Hematopoietic multipotent progenitor cell treated with erythropoietin and hydrocortisone succinate and interleukin-3 and kit ligand, for 6 days (in vitro differentiated cells): ENCODE measurements at regions not wholly inside any gene's neighbourhood (a gene's known extent, or its start where the extent isn't known, plus 50 kb on each side); places are given as distances from the start of the nearest gene placed in this dataset.
A peak's percentile ranks its signal among the peaks of the same experiment; 100 is the strongest.
"Not testable (repeated sequence)": the region's sequence is repeated elsewhere in the genome, so short reads cannot be mapped to it uniquely, and the experiment has no call there.

Experiments
- DNase-seq: peaks from one replicate; pipeline ENCODE4 v3.0.0-alpha.2; 2015

DNA sequence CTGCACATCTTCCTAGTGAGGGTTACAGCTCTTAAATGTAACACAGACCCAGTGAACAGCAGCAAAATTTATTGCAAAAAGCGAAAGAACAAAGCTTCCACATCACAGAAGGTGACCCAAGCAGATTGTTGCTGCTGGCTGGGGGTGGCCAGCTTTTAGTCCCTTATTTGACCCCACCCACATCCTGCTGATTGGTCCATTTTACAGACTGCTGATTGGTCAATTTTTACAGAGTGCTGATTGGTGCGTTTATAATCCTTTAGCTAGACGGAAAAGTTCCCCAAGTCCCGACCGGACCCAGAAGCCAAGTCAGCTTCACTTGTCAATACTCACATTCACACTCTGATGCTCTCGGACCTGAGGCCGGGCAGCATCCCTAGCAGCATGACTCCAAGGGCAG, 154.5 kb upstream of the ATP10A start:
- no peak for DNase-seq

GRCh38 chr15:26015516-26016075, 152.5 kb upstream of the ATP10A start:
- no peak for DNase-seq

DNA sequence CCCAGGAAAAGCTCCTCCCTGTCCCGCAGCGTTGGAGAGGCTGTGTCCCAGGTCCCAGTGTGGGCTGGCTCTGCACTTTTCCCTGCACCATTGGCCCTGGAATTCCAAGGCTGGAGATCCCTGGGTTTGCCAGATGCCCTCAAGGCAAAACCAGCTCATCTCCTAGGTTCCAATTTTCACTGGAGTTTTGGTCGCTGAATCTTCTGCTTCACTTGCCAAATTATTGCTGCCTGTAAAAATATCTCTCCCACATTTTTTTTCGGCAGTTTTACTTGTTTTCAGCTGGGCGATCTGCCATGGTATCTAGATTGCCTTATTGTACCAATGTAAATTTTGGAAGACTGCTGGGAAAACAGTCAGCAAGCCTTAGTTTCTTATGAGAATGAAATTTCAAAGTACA, 150.9 kb upstream of the ATP10A start:
- DNase-seq: no peak

- DNase-seq: no peak
Observed at GRCh38 chr15:26011916-26012315, 148.8 kb upstream of the ATP10A start.

DNA sequence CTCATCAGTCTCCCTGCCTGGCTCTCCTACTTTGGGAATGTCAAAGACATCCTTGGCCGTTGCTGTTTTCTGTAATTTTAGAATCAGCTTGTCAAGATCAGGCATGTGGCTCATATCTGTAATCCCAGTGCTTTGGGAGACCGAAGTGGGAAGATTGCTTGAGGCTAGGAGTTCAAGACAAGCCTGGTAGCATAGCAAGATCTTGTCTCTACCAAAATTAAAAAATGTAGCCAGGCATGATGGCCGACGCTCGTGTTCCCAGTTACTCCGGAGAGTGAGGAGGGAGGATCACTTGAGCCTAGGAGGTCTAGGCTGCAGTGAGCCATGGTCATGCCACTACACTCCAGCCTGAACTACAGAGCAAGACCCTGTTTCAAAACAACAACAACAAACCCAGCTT, 144.0 kb upstream of the ATP10A start:
- no peak for DNase-seq

GRCh38 chr15:26001201-26001600, 138.1 kb upstream of the ATP10A start:
- DNase-seq: no peak

- no peak for DNase-seq
Observed at GRCh38 chr15:25993506-25993905, 130.4 kb upstream of the ATP10A start.

- no peak for DNase-seq
Observed at GRCh38 chr15:25990220-25990619, 127.1 kb upstream of the ATP10A start.

GRCh38 chr15:25989327-25989726, 126.2 kb upstream of the ATP10A start:
- DNase-seq: peak; percentile 8

DNA sequence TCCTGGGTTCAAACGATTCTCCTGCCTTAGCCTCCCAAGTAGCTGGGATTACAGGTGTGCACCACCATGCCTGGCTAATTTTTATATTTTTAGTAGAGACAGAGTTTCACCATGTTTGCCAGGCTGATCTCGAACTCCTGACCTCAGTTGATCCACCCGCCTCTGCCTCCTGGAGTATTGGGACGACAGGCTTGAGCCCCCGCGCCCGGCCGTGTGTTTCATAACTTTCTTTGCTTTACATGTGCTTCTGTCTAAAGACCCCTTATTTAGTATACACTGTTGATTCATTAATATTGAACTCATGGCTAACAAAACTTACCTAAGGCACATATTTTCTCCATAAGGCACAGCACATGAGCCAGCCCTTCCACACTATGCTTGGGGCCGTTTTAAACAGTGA, 125.6 kb upstream of the ATP10A start:
- DNase-seq: not testable (repeated sequence)

GRCh38 chr15:25987638-25988037, 124.5 kb upstream of the ATP10A start:
- DNase-seq: no peak

DNA sequence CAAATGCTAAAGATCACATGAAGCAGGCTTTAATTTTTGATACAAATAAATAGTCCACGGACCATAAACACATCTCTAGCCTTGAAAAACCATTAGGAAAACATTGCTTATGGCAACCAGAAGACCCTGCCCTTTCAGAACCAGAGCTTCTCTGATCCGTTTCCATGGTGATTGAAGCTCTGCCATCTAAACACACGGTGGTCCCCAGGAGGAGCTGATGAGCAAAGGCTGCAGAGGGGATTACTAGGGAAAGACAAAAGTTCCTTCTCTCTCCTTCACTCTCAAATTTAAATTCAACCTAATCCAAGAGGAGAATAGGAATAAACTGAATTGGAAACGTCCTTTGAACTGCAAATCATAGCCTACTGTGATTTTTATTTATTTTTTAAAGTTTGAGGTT, 122.0 kb upstream of the ATP10A start:
- DNase-seq: no peak

- DNase-seq: no peak
Observed at GRCh38 chr15:25982736-25983135, 119.6 kb upstream of the ATP10A start.

- DNase-seq: no peak
Observed at GRCh38 chr15:25981114-25981513, 118.0 kb upstream of the ATP10A start.

- DNase-seq: no peak
Observed at GRCh38 chr15:25972141-25972675, 109.1 kb upstream of the ATP10A start.

DNA sequence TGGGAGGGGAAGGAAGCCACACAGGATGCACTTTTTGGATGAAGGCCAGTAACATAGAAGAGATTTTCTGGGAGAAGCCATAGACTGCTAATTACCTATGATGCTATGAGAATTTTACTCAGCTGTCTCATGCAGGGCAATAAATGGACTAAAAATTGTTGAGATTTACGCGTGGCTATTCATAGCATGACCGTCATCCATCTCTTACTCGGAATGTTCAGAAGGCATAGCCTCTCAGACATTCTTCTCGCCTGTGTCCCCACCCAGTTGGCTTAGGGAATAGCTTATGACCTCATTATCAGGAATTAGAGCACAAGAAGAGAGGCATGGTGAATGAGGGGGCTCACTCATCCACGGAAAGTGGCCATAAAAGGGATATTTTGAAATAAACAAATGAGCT, 107.9 kb upstream of the ATP10A start:
- DNase-seq: no peak

DNA sequence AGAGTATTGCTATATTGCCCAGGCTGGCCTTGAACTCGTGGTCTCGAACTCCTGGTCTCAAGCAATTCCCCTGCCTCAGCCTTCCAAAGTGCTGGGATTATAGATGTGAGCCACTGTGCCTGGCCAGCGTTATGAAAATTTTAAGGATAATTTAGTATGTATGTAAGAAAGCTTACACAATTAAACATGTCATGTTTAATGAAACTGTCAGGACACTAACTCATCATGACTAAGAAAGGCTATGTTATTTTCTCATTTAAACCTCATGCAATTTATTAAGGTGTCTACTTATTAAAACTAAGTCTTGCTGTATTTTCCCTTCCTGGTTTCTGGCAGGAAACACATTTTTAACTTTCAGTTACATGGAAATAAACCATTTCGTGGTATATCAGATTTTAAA, 106.8 kb upstream of the ATP10A start:
- no peak for DNase-seq

DNA sequence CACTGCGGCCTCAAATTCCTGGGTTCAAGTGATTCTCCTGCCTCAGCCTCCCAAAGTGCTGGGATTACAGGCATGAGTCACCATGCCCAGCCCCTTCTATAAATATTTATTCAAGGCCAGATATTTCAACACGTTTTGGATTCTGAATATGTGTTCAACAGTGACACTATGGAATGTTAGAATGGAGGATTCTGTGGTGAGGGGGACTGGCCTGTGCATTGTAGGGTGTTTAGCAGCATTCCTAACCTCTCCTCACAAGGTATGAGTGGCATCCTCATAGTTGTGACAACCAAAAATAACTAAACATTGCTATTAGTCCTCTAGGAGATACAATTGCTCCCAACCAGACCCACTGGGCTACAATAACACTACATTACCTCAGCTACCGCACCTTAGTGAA, 104.0 kb upstream of the ATP10A start:
- DNase-seq: no peak

DNA sequence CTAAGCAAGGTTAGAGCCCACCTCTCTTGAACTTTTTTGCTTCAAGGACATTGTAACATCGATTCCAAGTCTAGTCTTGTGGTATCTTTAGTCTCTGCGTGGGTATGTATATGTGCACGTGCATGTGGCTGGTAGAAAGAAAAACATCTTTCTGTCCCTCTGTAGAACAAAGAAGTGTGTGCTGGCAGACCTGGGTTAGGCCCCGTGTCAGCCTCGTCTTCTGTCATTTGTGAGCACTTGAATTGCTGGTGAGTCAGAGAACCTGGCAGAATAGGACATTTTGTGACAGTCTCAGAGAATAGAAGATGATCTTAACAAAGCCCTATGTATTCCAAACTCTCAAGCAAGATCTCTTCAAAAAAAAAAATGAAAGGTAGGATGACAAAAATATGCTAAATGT, 102.2 kb upstream of the ATP10A start:
- no peak for DNase-seq

DNA sequence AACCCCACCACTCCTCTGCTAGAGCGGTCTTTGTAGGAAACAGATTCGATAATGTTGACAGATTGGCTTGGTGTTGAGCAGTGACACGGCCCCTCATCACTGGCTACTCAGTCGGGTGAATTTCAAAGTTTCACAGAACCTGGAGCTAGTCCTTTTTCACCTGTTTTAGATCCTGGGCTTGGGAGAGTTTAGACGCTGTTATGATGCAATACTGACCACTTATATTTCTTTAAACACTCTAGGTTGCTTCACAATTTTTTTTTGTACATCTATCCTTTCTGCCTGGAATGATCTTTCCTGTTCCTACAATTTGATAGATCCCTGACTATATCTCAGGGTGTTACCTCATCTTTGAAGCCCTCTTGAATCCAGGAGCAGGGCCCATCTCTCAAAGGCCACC, 97.1 kb upstream of the ATP10A start:
- no peak for DNase-seq

GRCh38 chr15:25959100-25959499, 96.0 kb upstream of the ATP10A start:
- no peak for DNase-seq

GRCh38 chr15:25955628-25956027, 92.5 kb upstream of the ATP10A start:
- no peak for DNase-seq

DNA sequence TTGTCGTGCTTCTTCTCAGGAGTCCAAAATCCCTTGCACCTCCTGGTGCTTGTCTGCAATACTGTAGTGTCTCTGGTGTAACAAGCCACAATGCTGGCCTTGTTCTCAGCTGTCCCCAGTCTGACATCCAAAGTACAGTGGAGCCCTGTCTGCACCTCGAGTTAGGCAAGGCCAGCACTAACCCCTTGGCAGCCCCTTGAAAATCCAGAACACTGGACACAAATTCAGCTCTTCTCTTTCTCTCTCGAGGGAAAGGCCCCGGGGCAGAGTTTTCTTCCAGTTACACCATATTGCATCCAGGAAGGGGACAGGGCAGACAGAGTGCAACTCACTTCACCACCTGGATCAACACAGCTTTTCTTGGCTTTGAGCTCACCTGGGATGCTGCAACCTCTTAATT, 91.3 kb upstream of the ATP10A start:
- no peak for DNase-seq

DNA sequence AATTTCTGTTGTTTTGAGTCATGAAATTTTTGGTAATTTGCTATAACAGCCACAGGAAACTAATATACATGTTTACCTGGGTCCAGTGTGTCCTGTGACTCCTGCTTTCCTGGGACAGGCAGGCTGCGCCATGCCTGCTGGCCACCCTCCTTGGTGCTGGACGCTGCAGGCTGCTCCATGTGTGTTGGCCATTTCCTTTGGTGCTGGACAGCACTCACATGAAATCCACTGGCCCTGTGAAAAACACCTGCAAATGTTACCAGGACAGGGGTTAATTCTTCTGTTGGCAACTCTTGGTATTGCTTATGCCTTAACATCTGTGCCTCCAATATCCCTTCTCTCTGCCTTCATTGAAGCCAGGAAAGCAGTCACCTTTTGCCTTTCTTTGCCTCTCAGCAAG, 86.9 kb upstream of the ATP10A start:
- no peak for DNase-seq
